ENCODE measurements at regions not wholly inside any gene's neighbourhood (a gene's known extent, or its start where the extent isn't known, plus 50 kb on each side); places are given as distances from the start of the nearest gene placed in this dataset.

DNA sequence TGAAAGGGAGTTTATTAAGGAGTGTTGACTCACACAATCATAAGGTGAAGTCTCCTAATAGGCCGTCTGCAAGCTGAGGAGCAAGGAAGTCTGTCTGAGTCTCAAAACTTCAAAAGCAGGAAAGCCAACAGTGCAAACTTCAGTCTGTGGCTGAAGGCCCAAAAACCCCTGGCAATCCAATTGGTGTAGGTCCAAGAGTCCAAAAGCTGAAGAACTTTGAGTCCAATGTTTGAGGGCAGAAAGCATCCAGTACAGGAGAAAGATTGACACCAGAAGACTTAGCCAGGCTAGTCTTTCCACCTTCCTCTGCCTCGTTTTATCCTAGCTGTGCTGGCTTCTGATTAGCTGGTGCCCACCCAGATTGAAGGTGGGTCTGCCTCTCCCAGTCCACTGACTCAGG, 535.2 kb downstream of the ARAP2 start:
- DNase-seq: no peak
- no peaks in the 10 kb centered on the region for H3K9me3 ChIP-seq
- peaks cover 17% of the 10 kb centered on the region for H3K9me3 Mint-ChIP-seq (ENCODE audit: unreplicated experiment)
- no peaks in the 10 kb centered on the region for H3K36me3 ChIP-seq (ENCODE audit: control insufficient read depth, insufficient read depth, low read length)
- no peak overlapping the region for H3K4me3 Mint-ChIP-seq (ENCODE audit: unreplicated experiment)
- no TSS peak for BruUV-seq (replicated peaks)
- TF ChIP-seq, protein P1, sequence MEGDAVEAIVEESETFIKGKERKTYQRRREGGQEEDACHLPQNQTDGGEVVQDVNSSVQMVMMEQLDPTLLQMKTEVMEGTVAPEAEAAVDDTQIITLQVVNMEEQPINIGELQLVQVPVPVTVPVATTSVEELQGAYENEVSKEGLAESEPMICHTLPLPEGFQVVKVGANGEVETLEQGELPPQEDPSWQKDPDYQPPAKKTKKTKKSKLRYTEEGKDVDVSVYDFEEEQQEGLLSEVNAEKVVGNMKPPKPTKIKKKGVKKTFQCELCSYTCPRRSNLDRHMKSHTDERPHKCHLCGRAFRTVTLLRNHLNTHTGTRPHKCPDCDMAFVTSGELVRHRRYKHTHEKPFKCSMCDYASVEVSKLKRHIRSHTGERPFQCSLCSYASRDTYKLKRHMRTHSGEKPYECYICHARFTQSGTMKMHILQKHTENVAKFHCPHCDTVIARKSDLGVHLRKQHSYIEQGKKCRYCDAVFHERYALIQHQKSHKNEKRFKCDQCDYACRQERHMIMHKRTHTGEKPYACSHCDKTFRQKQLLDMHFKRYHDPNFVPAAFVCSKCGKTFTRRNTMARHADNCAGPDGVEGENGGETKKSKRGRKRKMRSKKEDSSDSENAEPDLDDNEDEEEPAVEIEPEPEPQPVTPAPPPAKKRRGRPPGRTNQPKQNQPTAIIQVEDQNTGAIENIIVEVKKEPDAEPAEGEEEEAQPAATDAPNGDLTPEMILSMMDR (IDR thresholded peaks at IDR 0.05; ENCODE audit: insufficient read depth in 1 of 2, low read depth in 1 of 2, low read length in 1 of 2, severe bottlenecking in 1 of 2, unreplicated experiment in 1 of 2): no peak
- H3K27me3 Mint-ChIP-seq (ENCODE audit: insufficient read depth, unreplicated experiment): no peaks in the 10 kb centered on the region
- H3K27me3 ChIP-seq (replicated peaks; ENCODE audit: control insufficient read depth, insufficient read depth, low read length): no peaks in the 10 kb centered on the region
- H3K27ac Mint-ChIP-seq (ENCODE audit: unreplicated experiment): no peak overlapping the region
- H3K36me3 Mint-ChIP-seq (ENCODE audit: insufficient read depth, unreplicated experiment): no peaks in the 10 kb centered on the region
- POLR2A ChIA-PET: no interaction called here
- H3K4me1 ChIP-seq: no peaks in the 10 kb centered on the region
- intact Hi-C loops (cut with micrococcal nuclease; ENCODE audit: unreplicated experiment): no loop called here
- H3K4me1 Mint-ChIP-seq (ENCODE audit: low read depth, unreplicated experiment): no peaks in the 10 kb centered on the region
- CTCF ChIA-PET: no interaction called here
- H3K4me3 ChIP-seq (ENCODE audit: low read depth, low read length): no peak overlapping the region

- peaks cover 28% of the 10 kb centered on the region for H3K9me3 Mint-ChIP-seq (ENCODE audit: unreplicated experiment)
- H3K27me3 Mint-ChIP-seq (ENCODE audit: insufficient read depth, unreplicated experiment): no peaks in the 10 kb centered on the region
- no peaks in the 10 kb centered on the region for H3K4me1 Mint-ChIP-seq (ENCODE audit: low read depth, unreplicated experiment)
- no peak overlapping the region for H3K4me3 ChIP-seq (ENCODE audit: low read depth, low read length)
- no peak overlapping the region for H3K4me3 Mint-ChIP-seq (ENCODE audit: unreplicated experiment)
- intact Hi-C loops (cut with micrococcal nuclease; ENCODE audit: unreplicated experiment): no loop called here
- TF ChIP-seq, protein P1 (IDR thresholded peaks at IDR 0.05; ENCODE audit: insufficient read depth in 1 of 2, low read depth in 1 of 2, low read length in 1 of 2, severe bottlenecking in 1 of 2, unreplicated experiment in 1 of 2): no peak
- ChIA-PET CTCF (no interaction called here), POLR2A (no interaction called here)
- no peak overlapping the region for H3K27ac Mint-ChIP-seq (ENCODE audit: unreplicated experiment)
- H3K9me3 ChIP-seq: no peaks in the 10 kb centered on the region
- H3K4me1 ChIP-seq: no peaks in the 10 kb centered on the region
- no TSS peak for BruUV-seq (replicated peaks)
- no peaks in the 10 kb centered on the region for H3K36me3 Mint-ChIP-seq (ENCODE audit: insufficient read depth, unreplicated experiment)
- no peaks in the 10 kb centered on the region for H3K27me3 ChIP-seq (replicated peaks; ENCODE audit: control insufficient read depth, insufficient read depth, low read length)
- DNase-seq: no peak
- H3K36me3 ChIP-seq (ENCODE audit: control insufficient read depth, insufficient read depth, low read length): no peaks in the 10 kb centered on the region
These were observed 534.0 kb downstream of the ARAP2 start for GRCh38 chr4:35710343-35710742.

DNA sequence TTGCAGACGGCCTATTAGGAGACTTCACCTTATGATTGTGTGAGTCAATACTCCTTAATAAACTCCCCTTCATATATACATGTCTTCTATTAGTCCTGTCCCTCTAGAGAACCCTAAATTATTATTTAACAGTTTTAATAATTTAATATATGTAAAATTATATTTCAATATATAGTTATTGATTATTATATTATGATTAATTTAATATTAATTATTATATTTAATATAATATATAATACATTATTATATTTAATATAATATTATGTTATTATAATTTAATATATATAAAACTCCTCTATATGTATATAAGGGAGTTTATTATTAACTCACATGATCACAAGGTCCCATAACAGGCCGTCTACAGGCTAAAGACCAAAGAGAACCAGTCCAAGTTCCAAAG, 533.2 kb downstream of the ARAP2 start:
- no TSS peak for BruUV-seq (replicated peaks)
- intact Hi-C loops (cut with micrococcal nuclease; ENCODE audit: unreplicated experiment): no loop called here
- CTCF ChIA-PET: no interaction called here

More for the DNA sequence above, 533.2 kb downstream of the ARAP2 start:
- no peaks in the 10 kb centered on the region for H3K4me1 Mint-ChIP-seq (ENCODE audit: low read depth, unreplicated experiment)
- no peaks in the 10 kb centered on the region for H3K27me3 Mint-ChIP-seq (ENCODE audit: insufficient read depth, unreplicated experiment)
- no peak for DNase-seq
- Histone ChIP-seq H3K4me3 (ENCODE audit: low read depth, low read length) (no peak overlapping the region), H3K27me3 (replicated peaks; ENCODE audit: control insufficient read depth, insufficient read depth, low read length) (no peaks in the 10 kb centered on the region), H3K4me1 (no peaks in the 10 kb centered on the region), H3K36me3 (ENCODE audit: control insufficient read depth, insufficient read depth, low read length) (no peaks in the 10 kb centered on the region), H3K9me3 (no peaks in the 10 kb centered on the region)
- H3K36me3 Mint-ChIP-seq (ENCODE audit: insufficient read depth, unreplicated experiment): no peaks in the 10 kb centered on the region
- H3K27ac Mint-ChIP-seq (ENCODE audit: unreplicated experiment): no peak overlapping the region
- TF ChIP-seq, protein P1 (IDR thresholded peaks at IDR 0.05; ENCODE audit: insufficient read depth in 1 of 2, low read depth in 1 of 2, low read length in 1 of 2, severe bottlenecking in 1 of 2, unreplicated experiment in 1 of 2): no peak
- POLR2A ChIA-PET: no interaction called here
- H3K9me3 Mint-ChIP-seq (ENCODE audit: unreplicated experiment): peaks cover 30% of the 10 kb centered on the region
- no peak overlapping the region for H3K4me3 Mint-ChIP-seq (ENCODE audit: unreplicated experiment)

Measured in Caco-2 (cell line).